ENCODE measurements at regions not wholly inside any gene's neighbourhood (a gene's known extent, or its start where the extent isn't known, plus 50 kb on each side); places are given as distances from the start of the nearest gene placed in this dataset.

DNA sequence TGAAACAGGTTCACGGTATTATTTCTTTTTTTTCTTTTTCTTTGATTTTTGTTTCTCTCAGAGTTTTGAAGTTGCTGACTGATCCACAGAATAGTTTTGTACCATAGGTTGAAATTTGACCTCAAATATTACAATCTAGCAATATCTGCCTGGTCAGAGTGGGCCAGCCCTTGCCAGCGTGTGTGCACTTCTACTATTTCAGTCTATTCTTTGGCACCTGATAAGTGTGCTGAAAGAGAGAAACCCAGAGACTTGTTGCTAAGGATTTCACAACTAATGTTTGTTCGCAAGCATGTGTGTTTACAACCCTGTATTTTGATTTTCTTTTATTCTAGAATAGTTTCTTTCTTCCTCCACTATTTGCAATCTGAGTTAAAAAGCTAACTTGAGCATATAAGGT is 1125.2 kb upstream of the CNTN5 start:
- H3K4me2 ChIP-seq (ENCODE audit: low read length), result no peak overlapping the region
- no peaks in the 10 kb centered on the region for H3K9me3 ChIP-seq (ENCODE audit: low read length)
- no peaks in the 10 kb centered on the region for H3F3A ChIP-seq (ENCODE audit: insufficient read depth, low read length)
- H3K27ac ChIP-seq (ENCODE audit: low read depth, low read length, poor library complexity, severe bottlenecking), result no peak overlapping the region
- no peaks in the 10 kb centered on the region for H4K20me1 ChIP-seq (ENCODE audit: insufficient read depth, low read length)
- H3K79me2 ChIP-seq (ENCODE audit: insufficient read depth, low read length), result no peaks in the 10 kb centered on the region
- H3K9ac ChIP-seq (ENCODE audit: low read length), result no peak overlapping the region
- H3K9me2 ChIP-seq (ENCODE audit: low read depth, low read length), result no peaks in the 10 kb centered on the region
- TF ChIP-seq, protein P1, sequence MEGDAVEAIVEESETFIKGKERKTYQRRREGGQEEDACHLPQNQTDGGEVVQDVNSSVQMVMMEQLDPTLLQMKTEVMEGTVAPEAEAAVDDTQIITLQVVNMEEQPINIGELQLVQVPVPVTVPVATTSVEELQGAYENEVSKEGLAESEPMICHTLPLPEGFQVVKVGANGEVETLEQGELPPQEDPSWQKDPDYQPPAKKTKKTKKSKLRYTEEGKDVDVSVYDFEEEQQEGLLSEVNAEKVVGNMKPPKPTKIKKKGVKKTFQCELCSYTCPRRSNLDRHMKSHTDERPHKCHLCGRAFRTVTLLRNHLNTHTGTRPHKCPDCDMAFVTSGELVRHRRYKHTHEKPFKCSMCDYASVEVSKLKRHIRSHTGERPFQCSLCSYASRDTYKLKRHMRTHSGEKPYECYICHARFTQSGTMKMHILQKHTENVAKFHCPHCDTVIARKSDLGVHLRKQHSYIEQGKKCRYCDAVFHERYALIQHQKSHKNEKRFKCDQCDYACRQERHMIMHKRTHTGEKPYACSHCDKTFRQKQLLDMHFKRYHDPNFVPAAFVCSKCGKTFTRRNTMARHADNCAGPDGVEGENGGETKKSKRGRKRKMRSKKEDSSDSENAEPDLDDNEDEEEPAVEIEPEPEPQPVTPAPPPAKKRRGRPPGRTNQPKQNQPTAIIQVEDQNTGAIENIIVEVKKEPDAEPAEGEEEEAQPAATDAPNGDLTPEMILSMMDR (IDR thresholded peaks at IDR 0.05; ENCODE audit: low read length), result no peak
- no peak for TF ChIP-seq EZH2 (IDR thresholded peaks at IDR 0.05; ENCODE audit: borderline replicate concordance, low read length)
- H3K4me1 ChIP-seq (ENCODE audit: insufficient read depth, low read length, severe bottlenecking), result no peaks in the 10 kb centered on the region
- no peak overlapping the region for H3K4me3 ChIP-seq (ENCODE audit: low read depth, low read length, poor library complexity, severe bottlenecking)
- no peaks in the 10 kb centered on the region for H3K27me3 ChIP-seq (ENCODE audit: insufficient read depth, low read length)
- no peaks in the 10 kb centered on the region for H3K36me3 ChIP-seq (ENCODE audit: insufficient read depth, low read length)
- H2AFZ ChIP-seq (ENCODE audit: low read length), result no peak overlapping the region

DNA sequence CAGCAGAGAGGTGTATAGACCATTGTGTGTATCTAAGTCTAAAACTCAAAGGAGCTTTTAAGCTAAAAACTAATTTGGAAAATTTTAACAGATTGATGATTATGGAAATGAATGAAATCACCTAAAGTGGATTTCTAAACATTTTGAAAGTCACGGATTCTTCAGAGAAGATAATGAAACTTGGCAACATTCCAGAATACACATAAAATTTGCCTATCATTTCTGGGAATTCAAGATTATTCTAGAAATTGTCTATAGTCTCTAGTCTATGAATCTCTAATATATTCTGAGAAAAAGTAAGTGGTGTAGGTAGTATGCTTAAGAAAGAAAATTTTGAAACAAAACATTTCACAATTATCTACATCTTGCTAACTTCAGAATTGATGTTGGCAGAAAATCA is 1117.9 kb upstream of the CNTN5 start:
- H4K20me1 ChIP-seq (ENCODE audit: insufficient read depth, low read length), result no peaks in the 10 kb centered on the region
- H3K4me1 ChIP-seq (ENCODE audit: insufficient read depth, low read length, severe bottlenecking), result no peaks in the 10 kb centered on the region
- no peaks in the 10 kb centered on the region for H3K9me2 ChIP-seq (ENCODE audit: low read depth, low read length)
- H3K36me3 ChIP-seq (ENCODE audit: insufficient read depth, low read length), result no peaks in the 10 kb centered on the region
- H3K9ac ChIP-seq (ENCODE audit: low read length), result no peak overlapping the region
- H3K27ac ChIP-seq (ENCODE audit: low read depth, low read length, poor library complexity, severe bottlenecking), result no peak overlapping the region
- no peaks in the 10 kb centered on the region for H3F3A ChIP-seq (ENCODE audit: insufficient read depth, low read length)
- H3K9me3 ChIP-seq (ENCODE audit: low read length), result no peaks in the 10 kb centered on the region
- H2AFZ ChIP-seq (ENCODE audit: low read length), result no peak overlapping the region
- TF ChIP-seq, protein P1 (IDR thresholded peaks at IDR 0.05; ENCODE audit: low read length), result no peak
- no peak for TF ChIP-seq EZH2 (IDR thresholded peaks at IDR 0.05; ENCODE audit: borderline replicate concordance, low read length)
- H3K27me3 ChIP-seq (ENCODE audit: insufficient read depth, low read length), result no peaks in the 10 kb centered on the region
- H3K79me2 ChIP-seq (ENCODE audit: insufficient read depth, low read length), result no peaks in the 10 kb centered on the region
- H3K4me2 ChIP-seq (ENCODE audit: low read length), result no peak overlapping the region
- no peak overlapping the region for H3K4me3 ChIP-seq (ENCODE audit: low read depth, low read length, poor library complexity, severe bottlenecking)

DNA sequence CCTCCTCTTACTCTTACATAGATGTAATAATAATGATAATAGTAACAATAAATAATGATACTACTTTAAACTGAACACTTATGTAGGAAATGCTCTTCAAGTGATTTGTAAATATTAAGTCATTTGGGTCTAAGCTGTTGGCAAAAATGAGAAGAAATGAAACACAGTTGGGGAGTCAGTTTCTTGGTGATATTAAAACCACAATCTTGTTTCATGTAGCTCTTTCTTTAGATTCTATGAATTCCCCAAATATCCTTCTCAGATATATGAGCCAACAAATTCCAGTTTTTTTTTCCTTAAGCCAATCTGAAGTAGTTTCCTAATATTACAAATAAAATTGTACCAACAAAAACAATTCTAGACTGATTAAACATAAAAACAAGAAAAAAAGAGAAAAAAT is 1115.6 kb upstream of the CNTN5 start:
- H3K4me1 ChIP-seq (ENCODE audit: insufficient read depth, low read length, severe bottlenecking), result no peaks in the 10 kb centered on the region
- no peak overlapping the region for H3K4me2 ChIP-seq (ENCODE audit: low read length)
- no peak overlapping the region for H3K4me3 ChIP-seq (ENCODE audit: low read depth, low read length, poor library complexity, severe bottlenecking)

DNA sequence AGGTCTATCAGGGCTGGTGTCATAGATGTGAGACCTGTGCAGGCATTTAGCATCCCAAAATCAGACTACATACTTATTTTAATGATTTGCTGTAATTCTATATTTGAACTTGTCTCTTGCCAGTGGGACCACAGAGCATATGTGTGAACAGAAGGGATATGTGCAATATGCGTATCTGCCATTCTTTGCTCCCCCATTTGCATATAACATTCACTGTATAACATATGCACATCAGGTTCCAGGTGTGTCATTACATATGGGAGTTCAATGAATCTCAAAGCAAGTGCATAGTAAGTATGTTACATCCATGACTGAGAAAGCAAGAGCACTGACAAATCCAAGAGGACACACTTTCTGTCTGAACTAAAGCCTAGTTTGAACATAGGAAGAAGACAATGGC is 1115.1 kb upstream of the CNTN5 start:
- no peaks in the 10 kb centered on the region for H4K20me1 ChIP-seq (ENCODE audit: insufficient read depth, low read length)
- no peaks in the 10 kb centered on the region for H3K36me3 ChIP-seq (ENCODE audit: insufficient read depth, low read length)
- no peak overlapping the region for H3K4me3 ChIP-seq (ENCODE audit: low read depth, low read length, poor library complexity, severe bottlenecking)
- no peak overlapping the region for H3K27ac ChIP-seq (ENCODE audit: low read depth, low read length, poor library complexity, severe bottlenecking)
- no peaks in the 10 kb centered on the region for H3F3A ChIP-seq (ENCODE audit: insufficient read depth, low read length)
- no peak overlapping the region for H2AFZ ChIP-seq (ENCODE audit: low read length)
- no peaks in the 10 kb centered on the region for H3K9me2 ChIP-seq (ENCODE audit: low read depth, low read length)
- H3K4me1 ChIP-seq (ENCODE audit: insufficient read depth, low read length, severe bottlenecking), result no peaks in the 10 kb centered on the region
- H3K79me2 ChIP-seq (ENCODE audit: insufficient read depth, low read length), result no peaks in the 10 kb centered on the region
- no peak overlapping the region for H3K9ac ChIP-seq (ENCODE audit: low read length)
- no peaks in the 10 kb centered on the region for H3K27me3 ChIP-seq (ENCODE audit: insufficient read depth, low read length)
- H3K4me2 ChIP-seq (ENCODE audit: low read length), result no peak overlapping the region
- H3K9me3 ChIP-seq (ENCODE audit: low read length), result no peaks in the 10 kb centered on the region
- TF ChIP-seq EZH2 (IDR thresholded peaks at IDR 0.05; ENCODE audit: borderline replicate concordance, low read length), result no peak
- TF ChIP-seq, protein P1 (IDR thresholded peaks at IDR 0.05; ENCODE audit: low read length), result no peak

More for the DNA sequence above, 1115.6 kb upstream of the CNTN5 start:
- Histone ChIP-seq H3K9ac (ENCODE audit: low read length) (no peak overlapping the region), H3F3A (ENCODE audit: insufficient read depth, low read length) (no peaks in the 10 kb centered on the region), H3K79me2 (ENCODE audit: insufficient read depth, low read length) (no peaks in the 10 kb centered on the region), H4K20me1 (ENCODE audit: insufficient read depth, low read length) (no peaks in the 10 kb centered on the region), H3K9me3 (ENCODE audit: low read length) (no peaks in the 10 kb centered on the region), H3K27ac (ENCODE audit: low read depth, low read length, poor library complexity, severe bottlenecking) (no peak overlapping the region), H2AFZ (ENCODE audit: low read length) (no peak overlapping the region), H3K36me3 (ENCODE audit: insufficient read depth, low read length) (no peaks in the 10 kb centered on the region), H3K9me2 (ENCODE audit: low read depth, low read length) (no peaks in the 10 kb centered on the region), H3K27me3 (ENCODE audit: insufficient read depth, low read length) (no peaks in the 10 kb centered on the region)
- no peak for TF ChIP-seq EZH2 (IDR thresholded peaks at IDR 0.05; ENCODE audit: borderline replicate concordance, low read length)
